Natural killer cell treated with Interleukin-12 subunit alpha and Interleukin-12 subunit beta and Interleukin-15 and Interleukin-18, amount 100 ng/mL, for 72 hours (primary cell): ENCODE measurements at regions not wholly inside any gene's neighbourhood (a gene's known extent, or its start where the extent isn't known, plus 50 kb on each side); places are given as distances from the start of the nearest gene placed in this dataset.
"Not testable (repeated sequence)": the region's sequence is repeated elsewhere in the genome, so short reads cannot be mapped to it uniquely, and the experiment has no call there.

Experiments used
- ATAC-seq, 2 donors: fragments of 150-1000 bp; cut with Tn5 transposase in 1 of 2; sonication (Bioruptor Pico), chemical (Tn5 transposase) in 1 of 2; 2 replicates each; pipeline ENCODE4 v1.10.0; 2021
- DNase-seq: peaks from one replicate; pipeline ENCODE4 v3.0.0; 2022; ENCODE audit warnings: low spot score
- H3K27ac Mint-ChIP-seq, 2 donors: 1 replicate in 1 of 2; 2 replicates in 1 of 2; pipeline ENCODE4 v1.8.0; 2022; ENCODE audit warnings: mixed read lengths in 2 of 2, mild to moderate bottlenecking in 1 of 2, moderate library complexity in 1 of 2
- H3K27me3 Mint-ChIP-seq, 2 donors: 1 replicate in 1 of 2; 2 replicates in 1 of 2; pipeline ENCODE4 v1.8.0; 2022; ENCODE audit warnings: mixed read lengths in 2 of 2
- H3K36me3 Mint-ChIP-seq: one replicate; pipeline ENCODE4 v1.8.0; 2022; ENCODE audit warnings: mixed read lengths
- H3K4me1 Mint-ChIP-seq, 2 donors: 1 replicate in 1 of 2; 2 replicates in 1 of 2; pipeline ENCODE4 v1.8.0; 2022; ENCODE audit warnings: low read depth in 2 of 2, mixed read lengths in 2 of 2, mild to moderate bottlenecking in 1 of 2
- H3K4me3 Mint-ChIP-seq: one replicate; pipeline ENCODE4 v1.8.0; 2022; ENCODE audit warnings: mixed read lengths
- H3K9me3 Mint-ChIP-seq: 2 replicates; pipeline ENCODE4 v1.8.0; 2022; ENCODE audit warnings: mixed read lengths

- ATAC-seq (no peak), DNase-seq (no peak)
- H3K36me3 Mint-ChIP-seq, result no peaks in the 10 kb centered on the region
- H3K4me1 Mint-ChIP-seq, result no peaks in the 10 kb centered on the region
- H3K9me3 Mint-ChIP-seq, result peaks cover 9% of the 10 kb centered on the region
- H3K4me3 Mint-ChIP-seq, result no peak overlapping the region
- H3K27ac Mint-ChIP-seq, result no peak overlapping the region
- no peaks in the 10 kb centered on the region for H3K27me3 Mint-ChIP-seq
These were observed 742.0 kb downstream of the KCNT2 start for GRCh38 chr1:195866091-195866780.

- no peaks in the 10 kb centered on the region for H3K36me3 Mint-ChIP-seq
- no peak overlapping the region for H3K27ac Mint-ChIP-seq
- peaks cover 17% of the 10 kb centered on the region for H3K9me3 Mint-ChIP-seq
These were observed 756.4 kb downstream of the KCNT2 start for GRCh38 chr1:195851804-195852203.

GRCh38 chr1:195851016-195851601, 757.1 kb downstream of the KCNT2 start:
- H3K27me3 Mint-ChIP-seq, result no peaks in the 10 kb centered on the region
- ATAC-seq, result no peak
- no peak overlapping the region for H3K4me3 Mint-ChIP-seq
- H3K4me1 Mint-ChIP-seq, result no peaks in the 10 kb centered on the region
- no peak overlapping the region for H3K27ac Mint-ChIP-seq
- no peaks in the 10 kb centered on the region for H3K36me3 Mint-ChIP-seq
- H3K9me3 Mint-ChIP-seq, result peaks cover 17% of the 10 kb centered on the region
- no peak for DNase-seq

More at GRCh38 chr1:195851804-195852203, 756.4 kb downstream of the KCNT2 start:
- no peak for ATAC-seq
- H3K4me3 Mint-ChIP-seq, result no peak overlapping the region
- no peaks in the 10 kb centered on the region for H3K27me3 Mint-ChIP-seq
- no peaks in the 10 kb centered on the region for H3K4me1 Mint-ChIP-seq
- DNase-seq, result no peak

DNA sequence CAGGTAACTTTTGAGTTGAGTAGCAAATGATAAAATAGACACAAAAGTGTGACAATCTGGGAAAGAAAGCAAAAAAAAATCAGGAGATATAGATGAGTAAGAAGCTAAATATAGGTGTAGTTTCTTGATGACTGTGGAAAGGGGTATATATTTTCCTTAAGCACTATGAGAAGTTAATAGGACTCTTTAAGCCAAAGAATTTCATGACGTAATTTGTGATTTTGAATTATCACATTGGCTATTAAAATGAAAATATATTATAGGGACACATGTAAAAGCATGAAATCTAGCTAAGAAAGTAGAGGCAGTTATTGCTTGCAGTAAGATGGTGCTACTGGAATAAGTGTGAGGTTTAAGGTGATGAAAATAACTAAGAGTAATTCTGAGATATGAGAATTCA, 759.1 kb downstream of the KCNT2 start:
- Mint-ChIP-seq H3K27ac (no peak overlapping the region), H3K4me1 (no peaks in the 10 kb centered on the region)

GRCh38 chr1:195847957-195848875, 760.0 kb downstream of the KCNT2 start:
- not testable (repeated sequence) for H3K27ac Mint-ChIP-seq, H3K27me3 Mint-ChIP-seq, DNase-seq, ATAC-seq, H3K36me3 Mint-ChIP-seq, H3K4me3 Mint-ChIP-seq, H3K4me1 Mint-ChIP-seq
- H3K9me3 Mint-ChIP-seq, result peaks cover 18% of the 10 kb centered on the region

More for the DNA sequence above, 759.1 kb downstream of the KCNT2 start:
- DNase-seq (no peak), ATAC-seq (no peak)
- Mint-ChIP-seq H3K36me3 (no peaks in the 10 kb centered on the region), H3K27me3 (no peaks in the 10 kb centered on the region), H3K4me3 (no peak overlapping the region), H3K9me3 (peaks cover 13% of the 10 kb centered on the region)

DNA sequence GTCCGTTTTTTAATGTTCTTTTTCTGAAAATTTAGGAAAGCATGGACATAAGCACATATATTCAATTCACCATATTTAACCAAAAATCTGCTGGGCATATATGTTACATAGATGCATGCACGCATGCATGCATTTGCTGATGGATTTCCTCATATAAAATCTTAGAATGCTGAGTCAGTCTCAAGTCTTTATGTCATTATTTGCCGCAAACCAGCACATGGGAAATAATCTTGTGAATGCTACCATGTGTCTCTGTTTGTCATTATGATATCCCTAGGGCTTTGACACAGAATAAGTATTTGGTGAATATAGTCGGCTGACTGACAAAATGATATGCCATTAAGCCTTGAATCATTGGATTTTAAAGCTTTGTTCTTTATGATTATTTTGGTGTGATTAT, 776.5 kb downstream of the KCNT2 start:
- Mint-ChIP-seq H3K4me1 (no peaks in the 10 kb centered on the region), H3K4me3 (no peak overlapping the region), H3K27me3 (no peaks in the 10 kb centered on the region), H3K27ac (no peak overlapping the region), H3K9me3 (peaks cover 4% of the 10 kb centered on the region), H3K36me3 (no peaks in the 10 kb centered on the region)
- DNase-seq, result no peak
- ATAC-seq, result no peak

GRCh38 chr1:195828325-195828724, 779.9 kb downstream of the KCNT2 start:
- ATAC-seq, result no peak
- DNase-seq, result no peak
- Mint-ChIP-seq H3K36me3 (no peaks in the 10 kb centered on the region), H3K4me3 (no peak overlapping the region), H3K27ac (no peak overlapping the region), H3K4me1 (no peaks in the 10 kb centered on the region), H3K27me3 (no peaks in the 10 kb centered on the region), H3K9me3 (no peaks in the 10 kb centered on the region)

DNA sequence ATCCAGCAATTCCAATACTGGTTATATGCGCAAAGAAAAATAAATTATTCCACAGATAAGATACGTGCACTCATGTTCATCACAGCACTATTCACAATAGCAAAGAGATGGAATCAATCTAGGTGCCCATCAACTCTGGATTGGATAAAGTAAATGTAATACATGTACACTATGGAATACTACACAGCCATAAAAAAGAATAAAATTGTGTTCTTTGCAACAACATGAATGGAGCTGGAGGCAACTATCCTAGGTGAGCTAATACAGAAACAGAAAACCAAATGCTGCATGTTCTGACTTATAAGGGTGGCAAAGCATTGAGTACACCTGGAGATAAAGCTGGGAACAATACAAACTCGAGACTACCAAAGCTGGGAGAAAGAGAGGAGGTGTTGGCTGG, 787.3 kb downstream of the KCNT2 start:
- ATAC-seq (no peak), DNase-seq (no peak)
- H3K36me3 Mint-ChIP-seq, result peaks cover 6% of the 10 kb centered on the region
- no peaks in the 10 kb centered on the region for H3K4me1 Mint-ChIP-seq
- no peak overlapping the region for H3K27ac Mint-ChIP-seq
- no peak overlapping the region for H3K4me3 Mint-ChIP-seq
- H3K9me3 Mint-ChIP-seq, result peaks cover 13% of the 10 kb centered on the region
- H3K27me3 Mint-ChIP-seq, result no peaks in the 10 kb centered on the region

DNA sequence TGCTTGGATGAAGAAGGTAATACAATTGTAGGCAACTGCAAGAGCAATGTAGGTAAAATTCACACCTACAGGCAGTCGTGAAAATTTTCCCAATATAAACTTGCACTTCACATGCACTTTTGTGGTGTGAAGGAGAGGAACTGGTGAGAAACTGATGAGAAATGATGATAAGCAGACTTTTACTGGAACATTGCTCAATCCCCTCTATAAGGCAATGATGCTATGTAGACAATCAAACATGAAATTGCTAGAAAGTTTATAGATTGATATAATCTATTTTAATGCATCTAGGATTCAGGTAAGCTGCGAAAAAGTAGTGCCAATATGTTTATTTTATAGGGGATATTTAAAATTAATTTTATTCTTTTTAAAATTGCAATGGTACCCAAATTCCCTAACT, 802.2 kb downstream of the KCNT2 start:
- H3K4me1 Mint-ChIP-seq, result no peaks in the 10 kb centered on the region
- H3K27me3 Mint-ChIP-seq, result no peaks in the 10 kb centered on the region
- peaks cover 9% of the 10 kb centered on the region for H3K9me3 Mint-ChIP-seq
- no peaks in the 10 kb centered on the region for H3K36me3 Mint-ChIP-seq
- H3K27ac Mint-ChIP-seq, result no peak overlapping the region
- ATAC-seq (no peak), DNase-seq (no peak)
- H3K4me3 Mint-ChIP-seq, result no peak overlapping the region

DNA sequence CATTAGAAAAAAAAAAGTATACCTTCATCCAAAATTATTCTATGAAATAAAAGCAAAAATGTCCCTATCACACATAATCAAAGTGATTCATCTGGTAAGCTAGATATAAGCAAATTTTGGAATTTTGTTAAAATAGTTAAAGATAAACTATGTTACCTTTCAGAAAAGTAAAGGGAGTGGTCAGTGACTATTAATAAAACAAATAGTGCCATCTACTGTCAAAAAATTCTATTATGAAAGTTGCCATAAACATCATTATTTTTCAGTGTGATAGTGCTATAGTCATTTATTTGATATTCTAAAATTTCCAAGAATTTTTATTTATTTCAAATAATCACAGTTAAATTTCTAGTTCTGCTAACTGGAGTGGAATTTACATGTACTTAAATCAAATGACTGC, 803.7 kb downstream of the KCNT2 start:
- H3K27ac Mint-ChIP-seq, result no peak overlapping the region
- DNase-seq (no peak), ATAC-seq (no peak)
- no peak overlapping the region for H3K4me3 Mint-ChIP-seq
- H3K27me3 Mint-ChIP-seq, result no peaks in the 10 kb centered on the region
- H3K36me3 Mint-ChIP-seq, result no peaks in the 10 kb centered on the region
- peaks cover 10% of the 10 kb centered on the region for H3K9me3 Mint-ChIP-seq
- H3K4me1 Mint-ChIP-seq, result no peaks in the 10 kb centered on the region

GRCh38 chr1:195799016-195799415, 809.2 kb downstream of the KCNT2 start:
- Mint-ChIP-seq H3K36me3 (peaks cover 7% of the 10 kb centered on the region), H3K4me1 (no peaks in the 10 kb centered on the region), H3K27ac (no peak overlapping the region), H3K27me3 (no peaks in the 10 kb centered on the region), H3K4me3 (no peak overlapping the region), H3K9me3 (peaks cover 24% of the 10 kb centered on the region)
- DNase-seq (no peak), ATAC-seq (no peak)

DNA sequence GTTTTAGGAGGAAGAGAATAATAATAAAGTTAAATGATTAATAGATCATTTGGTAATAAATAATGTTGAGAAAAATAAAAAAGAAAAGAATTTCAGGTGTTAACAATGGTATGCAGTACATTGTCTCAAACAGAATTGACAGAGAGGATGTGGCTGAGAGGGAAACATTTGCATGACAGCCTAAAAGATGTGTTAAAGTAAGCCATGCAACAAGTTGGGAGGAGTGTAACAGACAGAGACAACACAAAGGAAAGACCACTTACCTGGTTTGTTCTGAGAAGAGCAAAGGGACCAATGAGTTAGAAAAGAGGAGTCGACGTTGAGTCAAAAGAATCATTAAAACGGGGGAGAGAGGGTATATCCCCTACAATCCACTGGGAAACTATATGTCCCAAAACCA, 814.0 kb downstream of the KCNT2 start:
- H3K4me3 Mint-ChIP-seq, result no peak overlapping the region
- H3K9me3 Mint-ChIP-seq, result peaks cover 17% of the 10 kb centered on the region
- peaks cover 7% of the 10 kb centered on the region for H3K36me3 Mint-ChIP-seq
- no peaks in the 10 kb centered on the region for H3K4me1 Mint-ChIP-seq
- no peak for DNase-seq
- no peak overlapping the region for H3K27ac Mint-ChIP-seq
- H3K27me3 Mint-ChIP-seq, result no peaks in the 10 kb centered on the region
- no peak for ATAC-seq

- no peaks in the 10 kb centered on the region for H3K27me3 Mint-ChIP-seq
These were observed 816.4 kb downstream of the KCNT2 start for GRCh38 chr1:195791796-195792195.

More at GRCh38 chr1:195791796-195792195, 816.4 kb downstream of the KCNT2 start:
- no peak overlapping the region for H3K27ac Mint-ChIP-seq
- H3K9me3 Mint-ChIP-seq, result peaks cover 20% of the 10 kb centered on the region
- ATAC-seq (no peak), DNase-seq (no peak)
- H3K36me3 Mint-ChIP-seq, result peaks cover 7% of the 10 kb centered on the region
- H3K4me1 Mint-ChIP-seq, result no peaks in the 10 kb centered on the region
- H3K4me3 Mint-ChIP-seq, result no peak overlapping the region
